NB4 (cell line): ENCODE measurements at regions not wholly inside any gene's neighbourhood (a gene's known extent, or its start where the extent isn't known, plus 50 kb on each side); places are given as distances from the start of the nearest gene placed in this dataset.
"Not testable (repeated sequence)": the region's sequence is repeated elsewhere in the genome, so short reads cannot be mapped to it uniquely, and the experiment has no call there.

Experiments used
- DNase-seq: peaks from one replicate; pipeline ENCODE4 v3.0.0; 2010; ENCODE audit warnings: low read depth
- H3K4me3 ChIP-seq: one replicate; pipeline ENCODE4 v1.5.1; 2011; ENCODE audit warnings: mild to moderate bottlenecking, low read depth, low read length, moderate library complexity
- MYC ChIP-seq: IDR thresholded peaks from 2 replicates; pipeline ENCODE4 v1.6.1; 2011; ENCODE audit warnings: low read depth, low read length
- POLR2A ChIP-seq: IDR thresholded peaks from 2 replicates; pipeline ENCODE4 v1.6.1; 2011; ENCODE audit warnings: mild to moderate bottlenecking; ENCODE audit not compliant: insufficient read length; ENCODE audit errors: extremely low read depth
- TF ChIP-seq, protein P1 (sequence below): IDR thresholded peaks from 2 replicates; pipeline ENCODE4 v1.6.1; 2011; ENCODE audit warnings: low read depth, low read length
- TF ChIP-seq, protein P2 (sequence below): IDR thresholded peaks from one replicate; pipeline ENCODE4 v1.5.1; 2012; ENCODE audit warnings: low read depth, low read length

DNA sequence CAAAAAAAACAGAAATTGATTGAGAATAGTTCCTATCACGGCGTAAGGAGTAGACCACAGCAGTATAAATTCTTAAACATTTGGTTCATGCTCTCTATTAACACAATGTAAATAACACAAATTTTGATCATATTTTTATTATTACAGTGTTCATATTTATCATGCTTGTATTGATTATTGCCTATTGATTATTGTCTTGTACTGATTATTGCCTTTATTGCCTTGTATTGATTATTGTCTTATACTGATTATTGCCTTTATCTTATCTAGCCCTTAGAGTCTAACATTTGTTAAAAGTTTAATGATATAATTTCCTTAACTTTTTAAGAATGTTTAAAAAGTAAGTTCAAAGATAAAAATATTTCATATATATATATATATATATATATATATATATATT lies 460.7 kb downstream of the KCNT2 start:
- no peak for TF ChIP-seq POLR2A
- TF ChIP-seq, protein P1, sequence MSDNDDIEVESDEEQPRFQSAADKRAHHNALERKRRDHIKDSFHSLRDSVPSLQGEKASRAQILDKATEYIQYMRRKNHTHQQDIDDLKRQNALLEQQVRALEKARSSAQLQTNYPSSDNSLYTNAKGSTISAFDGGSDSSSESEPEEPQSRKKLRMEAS = no peak
- TF ChIP-seq, protein P2, sequence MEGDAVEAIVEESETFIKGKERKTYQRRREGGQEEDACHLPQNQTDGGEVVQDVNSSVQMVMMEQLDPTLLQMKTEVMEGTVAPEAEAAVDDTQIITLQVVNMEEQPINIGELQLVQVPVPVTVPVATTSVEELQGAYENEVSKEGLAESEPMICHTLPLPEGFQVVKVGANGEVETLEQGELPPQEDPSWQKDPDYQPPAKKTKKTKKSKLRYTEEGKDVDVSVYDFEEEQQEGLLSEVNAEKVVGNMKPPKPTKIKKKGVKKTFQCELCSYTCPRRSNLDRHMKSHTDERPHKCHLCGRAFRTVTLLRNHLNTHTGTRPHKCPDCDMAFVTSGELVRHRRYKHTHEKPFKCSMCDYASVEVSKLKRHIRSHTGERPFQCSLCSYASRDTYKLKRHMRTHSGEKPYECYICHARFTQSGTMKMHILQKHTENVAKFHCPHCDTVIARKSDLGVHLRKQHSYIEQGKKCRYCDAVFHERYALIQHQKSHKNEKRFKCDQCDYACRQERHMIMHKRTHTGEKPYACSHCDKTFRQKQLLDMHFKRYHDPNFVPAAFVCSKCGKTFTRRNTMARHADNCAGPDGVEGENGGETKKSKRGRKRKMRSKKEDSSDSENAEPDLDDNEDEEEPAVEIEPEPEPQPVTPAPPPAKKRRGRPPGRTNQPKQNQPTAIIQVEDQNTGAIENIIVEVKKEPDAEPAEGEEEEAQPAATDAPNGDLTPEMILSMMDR = no peak
- no peak for TF ChIP-seq MYC
- no peak overlapping the region for H3K4me3 ChIP-seq
- DNase-seq = no peak

DNA sequence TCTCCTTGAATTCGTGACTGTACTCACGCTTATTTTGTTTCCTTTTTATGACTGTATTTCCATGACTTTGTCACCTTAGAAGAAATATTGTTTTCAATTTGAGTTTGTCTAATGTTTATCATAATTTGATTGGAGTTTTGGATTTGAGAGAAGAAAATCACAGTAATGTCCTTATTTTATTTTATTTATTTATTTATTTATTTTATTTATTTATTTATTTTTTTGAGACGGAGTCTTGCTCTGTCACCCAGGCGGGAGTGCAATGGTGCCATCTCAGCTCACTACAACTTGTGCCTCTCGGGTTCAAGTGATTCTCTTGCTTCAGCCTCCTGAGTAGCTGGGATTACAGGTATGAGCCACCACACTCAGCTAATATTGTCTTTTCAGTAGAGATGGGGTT lies 463.1 kb downstream of the KCNT2 start:
- DNase-seq, H3K4me3 ChIP-seq: not testable (repeated sequence)

DNA sequence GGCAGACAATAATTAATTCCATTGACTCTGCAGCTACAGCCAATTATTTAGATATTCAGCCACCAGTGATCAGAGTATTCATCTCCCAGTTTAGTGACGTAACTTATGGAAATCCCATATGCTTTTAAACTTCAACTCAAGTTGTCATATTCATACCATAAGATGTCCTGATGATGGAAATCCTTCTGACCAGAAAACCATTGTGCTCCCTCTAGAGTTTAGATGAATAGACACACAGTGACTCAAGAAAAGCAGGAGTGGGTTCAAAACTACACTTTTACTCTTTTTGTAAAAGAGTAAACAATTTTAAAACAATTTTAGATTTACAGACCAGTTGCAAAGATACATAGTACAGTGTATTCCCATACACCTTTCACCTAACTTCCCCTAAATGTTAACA lies 463.7 kb downstream of the KCNT2 start:
- DNase-seq = no peak
- no peak overlapping the region for H3K4me3 ChIP-seq
- TF ChIP-seq POLR2A (no peak), MYC (no peak)
- TF ChIP-seq, protein P1 = no peak
- TF ChIP-seq, protein P2 = no peak

DNA sequence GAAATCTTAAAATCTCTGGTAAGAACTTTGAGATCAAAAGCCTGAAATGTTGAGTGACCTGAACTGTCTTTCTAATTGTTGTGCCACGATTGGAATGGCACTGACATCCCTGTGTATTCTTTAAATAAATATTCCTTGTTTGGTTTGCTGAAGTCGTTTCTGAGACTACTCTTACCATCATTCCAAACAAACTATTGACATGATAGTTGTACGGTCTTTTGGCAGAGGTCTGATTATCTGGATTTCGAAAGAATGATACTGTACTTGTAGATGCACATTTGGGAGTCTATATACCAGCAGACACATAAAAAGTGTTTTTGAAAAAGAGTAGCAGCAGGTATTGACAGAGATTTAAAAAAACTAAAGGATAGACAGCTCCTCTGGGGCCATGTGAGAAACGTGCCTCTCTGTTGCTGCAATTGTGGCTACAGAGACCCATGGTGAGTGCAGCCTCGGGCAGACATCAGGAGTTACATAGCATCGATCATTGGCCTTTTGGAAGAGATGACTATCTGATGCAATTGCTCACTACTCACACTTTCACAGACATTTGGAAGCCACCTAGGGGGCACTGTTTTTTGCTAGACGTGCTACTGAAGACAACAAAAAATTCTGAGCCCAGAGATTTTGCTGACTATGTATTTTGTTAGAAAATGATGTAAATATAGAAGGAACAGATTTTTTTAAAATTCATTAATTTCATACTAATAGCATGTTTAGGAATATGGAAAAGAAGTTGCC lies 464.5 kb downstream of the KCNT2 start:
- no peak for TF ChIP-seq MYC
- TF ChIP-seq, protein P2 = peak; percentile 12
- peak; percentile 4 for DNase-seq
- H3K4me3 ChIP-seq = no peak overlapping the region

DNA sequence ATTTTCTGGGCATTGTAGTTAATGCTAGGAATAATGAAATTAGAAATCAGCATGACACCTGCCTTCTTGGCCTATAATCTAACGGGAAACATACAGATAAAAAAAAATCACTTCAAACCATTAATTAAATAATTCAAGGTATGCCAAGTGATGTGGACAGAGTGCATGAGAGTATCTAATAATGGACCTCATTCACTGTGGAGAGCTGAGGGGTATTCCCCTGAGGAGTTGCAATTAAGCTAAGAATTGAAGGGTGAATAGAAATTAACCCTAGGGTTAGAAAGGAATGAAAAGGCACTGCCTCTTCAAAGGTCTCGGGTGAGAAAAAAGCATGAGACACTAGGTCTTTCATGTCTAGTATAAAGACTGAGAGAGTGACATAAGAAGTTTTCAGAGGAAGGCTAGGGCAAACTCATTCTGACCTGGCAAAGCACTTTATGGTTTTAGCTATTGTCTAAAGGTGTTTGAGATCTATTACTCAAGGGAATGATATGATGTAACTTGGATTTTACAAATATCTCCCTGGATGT lies 466.1 kb downstream of the KCNT2 start:
- no peak for TF ChIP-seq POLR2A
- TF ChIP-seq, protein P2 = no peak
- TF ChIP-seq MYC = no peak
- TF ChIP-seq, protein P1 = no peak
- no peak overlapping the region for H3K4me3 ChIP-seq
- DNase-seq = no peak

DNA sequence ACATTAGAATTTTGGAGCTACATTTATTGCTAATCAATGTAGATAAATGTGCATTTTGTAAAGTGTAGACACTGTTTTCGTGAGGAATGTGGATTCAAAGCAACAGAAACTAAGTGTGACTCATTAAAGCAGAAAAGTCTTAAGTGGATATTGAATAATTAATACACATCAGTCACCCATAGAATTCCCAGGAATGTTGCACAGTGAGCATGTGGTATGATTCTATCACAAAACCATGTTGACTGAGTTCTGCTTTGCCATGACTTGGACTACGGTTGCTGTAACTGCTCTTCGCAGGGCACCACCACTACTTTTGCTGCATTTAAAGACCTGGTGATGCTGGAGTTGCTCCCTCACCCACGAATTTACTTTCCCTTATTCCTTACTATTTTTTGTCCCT lies 471.8 kb downstream of the KCNT2 start:
- no peak for DNase-seq
- TF ChIP-seq, protein P1 = no peak
- TF ChIP-seq POLR2A (no peak), MYC (no peak)
- TF ChIP-seq, protein P2 = no peak
- H3K4me3 ChIP-seq = no peak overlapping the region
